OCI-LY7 (cell line): ENCODE measurements at regions not wholly inside any gene's neighbourhood (a gene's known extent, or its start where the extent isn't known, plus 50 kb on each side); places are given as distances from the start of the nearest gene placed in this dataset.

Experiments
- BruUV-seq: library from RNA; stranded (reverse); fragments of 400-500 nt; replicated peaks from 2 replicates; lab custom pipeline; 2021; lab: Mats Ljungman, UMichigan
- CTCF ChIA-PET: fragments of 300-600 bp; sonication (Branson Sonifier 250); formaldehyde crosslinking; loops from one replicate; lab custom pipeline; 2022; ENCODE audit warnings: antibody characterized with exemption; ENCODE audit not compliant: unreplicated experiment; lab: Charles Lee
- POLR2A ChIA-PET: fragments of 300-600 bp; sonication (Branson Sonifier 250); formaldehyde crosslinking; loops from one replicate; lab custom pipeline; 2022; ENCODE audit warnings: antibody characterized with exemption; lab: Charles Lee
- DNase-seq: peaks from one replicate; pipeline ENCODE4 v3.0.0-alpha.2; 2015; ENCODE audit warnings: low spot score
- H2AFZ ChIP-seq: fragments of 200-600 bp; sonication (generic), shearing (Covaris generic); 2 replicates; pipeline ENCODE4 v1.6.1; 2014; ENCODE audit warnings: mild to moderate bottlenecking, antibody characterized with exemption, low read length, moderate library complexity
- H3K27ac ChIP-seq: fragments of 200-600 bp; sonication (generic); 2 replicates; pipeline ENCODE4 v1.5.1; 2014; ENCODE audit warnings: mixed run types, low read depth, mild to moderate bottlenecking, moderate library complexity, low read length, inconsistent platforms; ENCODE audit not compliant: poor library complexity, severe bottlenecking
- H3K36me3 ChIP-seq: fragments of 200-600 bp; sonication (generic); 2 replicates; pipeline ENCODE4 v1.6.1; 2014; ENCODE audit warnings: mild to moderate bottlenecking, antibody characterized with exemption, low read length, moderate library complexity, mixed read lengths; ENCODE audit not compliant: insufficient read depth
- H3K4me1 ChIP-seq: fragments of 200-600 bp; sonication (generic); 2 replicates; pipeline ENCODE4 v1.5.1; 2014; ENCODE audit warnings: mild to moderate bottlenecking, low read length; ENCODE audit not compliant: insufficient read depth, poor library complexity, severe bottlenecking
- H3K4me2 ChIP-seq: fragments of 200-600 bp; sonication (generic); 2 replicates; pipeline ENCODE4 v1.6.1; 2014; ENCODE audit warnings: mild to moderate bottlenecking, low read length
- H3K4me3 ChIP-seq: fragments of 200-600 bp; sonication (generic); 2 replicates; pipeline ENCODE4 v1.5.1; 2014; ENCODE audit warnings: mild to moderate bottlenecking, low read depth, low read length; ENCODE audit not compliant: poor library complexity, severe bottlenecking
- H3K79me2 ChIP-seq: fragments of 200-600 bp; sonication (generic); 2 replicates; pipeline ENCODE4 v1.6.1; 2016; ENCODE audit warnings: low read depth, mild to moderate bottlenecking, low read length, moderate library complexity, mixed read lengths; ENCODE audit not compliant: insufficient read depth
- H3K9me2 ChIP-seq: fragments of 200-600 bp; sonication (generic); 2 replicates; pipeline ENCODE4 v1.6.1; 2016; ENCODE audit warnings: mild to moderate bottlenecking, low read length, mixed read lengths; ENCODE audit not compliant: insufficient read depth
- H3K9me3 ChIP-seq: fragments of 200-600 bp; sonication (generic); 2 replicates; pipeline ENCODE4 v1.6.1; 2014; ENCODE audit warnings: mild to moderate bottlenecking, mixed run types, low read length, mixed read lengths
- H4K20me1 ChIP-seq: fragments of 200-600 bp; sonication (generic); 2 replicates; pipeline ENCODE4 v1.6.1; 2014; ENCODE audit warnings: mild to moderate bottlenecking, antibody characterized with exemption, low read length, moderate library complexity, mixed read lengths; ENCODE audit not compliant: insufficient read depth
- EZH2phosphoT487 ChIP-seq: fragments of 200-600 bp; sonication (generic); IDR thresholded peaks from 2 replicates; pipeline ENCODE4 v1.6.1; 2018; ENCODE audit warnings: low read depth, borderline replicate concordance, mild to moderate bottlenecking, mixed run types, antibody characterized with exemption, low read length, moderate library complexity, mixed read lengths
- intact Hi-C: fragments of 100-400 bp; cut with micrococcal nuclease; formaldehyde crosslinking; loops from one replicate; pipeline ENCODE4 v1.10.0; 2022; ENCODE audit not compliant: unreplicated experiment
- TF ChIP-seq, protein P1 (sequence below): fragments of 200-600 bp; sonication (generic); conservative IDR thresholded peaks from 2 replicates; pipeline ENCODE4 v1.5.1; 2014; ENCODE audit warnings: mild to moderate bottlenecking, antibody characterized with exemption, low read length, moderate library complexity, mixed read lengths

DNA sequence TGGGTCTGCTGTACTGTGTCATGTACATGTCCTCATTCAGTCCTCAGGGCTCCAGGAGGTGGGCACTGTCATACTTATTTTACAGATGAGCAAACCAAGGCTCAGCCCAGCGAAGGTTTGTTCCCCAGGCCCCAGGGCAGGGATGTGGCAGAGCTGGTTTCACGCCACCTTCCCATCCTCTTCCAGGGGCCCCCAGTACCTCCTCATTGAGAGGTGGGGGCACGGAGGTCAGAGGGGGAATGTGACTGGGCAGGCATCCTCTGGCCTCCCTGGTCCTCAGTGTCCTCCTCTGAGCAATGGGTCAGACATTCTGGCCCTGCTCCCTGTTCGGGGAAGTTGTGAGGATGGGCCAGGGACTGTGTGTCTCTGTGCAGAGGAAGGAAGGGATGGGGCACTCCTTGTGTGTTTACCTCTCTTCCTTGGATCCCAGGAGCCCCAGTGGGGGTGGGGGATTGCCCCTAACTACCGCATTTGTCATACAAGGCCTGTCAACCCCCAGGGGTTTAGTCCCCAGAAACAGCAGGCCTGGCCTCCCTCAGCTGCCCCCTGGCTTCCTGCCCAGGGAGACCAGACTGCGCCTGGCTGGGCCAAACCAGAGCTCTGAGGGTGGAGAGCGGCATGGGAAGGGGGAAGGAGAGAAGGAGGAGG is 65.9 kb upstream of the LCTL start:
- H2AFZ ChIP-seq: no peak overlapping the region
- POLR2A ChIA-PET: interaction anchor here (1.1 kb wide), 1 partner anchor 52 kb away, joined by 3 read pairs; no protein-coding TSS in a partner anchor
- intact Hi-C loops: no loop called here
- H4K20me1 ChIP-seq: no peaks in the 10 kb centered on the region
- CTCF ChIA-PET: interaction anchor here (0.6 to 0.7 kb wide), 2 partner anchors 74 to 140 kb away, joined by 3 to 4 read pairs; no protein-coding TSS in a partner anchor
- H3K4me1 ChIP-seq: no peaks in the 10 kb centered on the region
- H3K9me2 ChIP-seq: no peaks in the 10 kb centered on the region
- TF ChIP-seq, protein P1, sequence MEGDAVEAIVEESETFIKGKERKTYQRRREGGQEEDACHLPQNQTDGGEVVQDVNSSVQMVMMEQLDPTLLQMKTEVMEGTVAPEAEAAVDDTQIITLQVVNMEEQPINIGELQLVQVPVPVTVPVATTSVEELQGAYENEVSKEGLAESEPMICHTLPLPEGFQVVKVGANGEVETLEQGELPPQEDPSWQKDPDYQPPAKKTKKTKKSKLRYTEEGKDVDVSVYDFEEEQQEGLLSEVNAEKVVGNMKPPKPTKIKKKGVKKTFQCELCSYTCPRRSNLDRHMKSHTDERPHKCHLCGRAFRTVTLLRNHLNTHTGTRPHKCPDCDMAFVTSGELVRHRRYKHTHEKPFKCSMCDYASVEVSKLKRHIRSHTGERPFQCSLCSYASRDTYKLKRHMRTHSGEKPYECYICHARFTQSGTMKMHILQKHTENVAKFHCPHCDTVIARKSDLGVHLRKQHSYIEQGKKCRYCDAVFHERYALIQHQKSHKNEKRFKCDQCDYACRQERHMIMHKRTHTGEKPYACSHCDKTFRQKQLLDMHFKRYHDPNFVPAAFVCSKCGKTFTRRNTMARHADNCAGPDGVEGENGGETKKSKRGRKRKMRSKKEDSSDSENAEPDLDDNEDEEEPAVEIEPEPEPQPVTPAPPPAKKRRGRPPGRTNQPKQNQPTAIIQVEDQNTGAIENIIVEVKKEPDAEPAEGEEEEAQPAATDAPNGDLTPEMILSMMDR: no peak
- TF ChIP-seq EZH2phosphoT487: no peak
- no peak for DNase-seq
- H3K27ac ChIP-seq: no peak overlapping the region
- H3K79me2 ChIP-seq: no peaks in the 10 kb centered on the region
- no peak overlapping the region for H3K4me3 ChIP-seq
- BruUV-seq: no TSS peak
- H3K36me3 ChIP-seq: no peaks in the 10 kb centered on the region
- no peaks in the 10 kb centered on the region for H3K9me3 ChIP-seq
- H3K4me2 ChIP-seq: no peak overlapping the region

DNA sequence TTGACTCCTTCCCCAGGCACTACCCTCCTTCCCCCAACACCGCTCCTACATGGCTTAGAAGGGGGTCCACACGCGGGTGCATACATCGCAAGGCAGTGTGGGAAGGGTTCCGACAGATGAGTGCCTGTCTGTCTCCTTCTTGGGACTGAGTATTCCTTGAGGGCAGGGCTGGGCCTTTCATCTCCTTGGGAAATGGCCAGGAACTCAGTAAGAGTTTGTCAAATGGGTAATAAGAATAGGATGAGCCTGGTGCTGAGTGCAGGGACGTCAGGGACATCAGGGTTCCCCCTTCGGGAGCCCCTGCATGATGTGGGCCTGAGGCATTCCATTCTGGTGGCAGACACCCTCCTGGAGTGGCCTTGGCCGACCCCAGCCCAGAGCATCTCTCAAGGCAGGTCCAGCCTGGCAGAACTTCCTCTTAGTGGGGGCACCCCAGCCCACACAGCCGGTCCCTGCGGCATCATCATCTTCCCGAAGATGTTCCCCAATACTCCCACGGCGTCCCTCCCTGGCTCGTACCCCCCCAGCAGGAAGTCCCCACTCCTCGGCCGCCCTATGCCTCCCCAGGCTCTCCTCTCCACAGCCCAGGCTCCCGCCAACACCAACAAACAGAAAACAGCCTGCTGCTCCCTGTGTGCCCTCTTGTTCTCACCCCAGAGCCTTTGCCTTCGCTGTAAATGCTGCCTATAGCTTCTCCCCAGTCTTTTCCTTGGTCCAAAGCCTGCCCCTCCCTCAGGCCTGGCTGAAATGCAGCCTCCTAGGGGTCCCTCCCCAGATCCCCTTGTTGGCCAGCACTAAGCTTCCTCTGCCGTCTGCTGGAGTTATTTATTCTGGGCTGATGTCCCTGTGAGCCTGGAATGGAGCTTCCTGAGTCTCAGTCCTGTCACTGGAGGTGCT is 67.5 kb upstream of the LCTL start:
- no peak overlapping the region for H3K27ac ChIP-seq
- H2AFZ ChIP-seq: no peak overlapping the region
- ChIA-PET CTCF (no interaction called here), POLR2A (interaction anchor here (0.6 kb wide), 1 partner anchor 66 kb away, joined by 6 read pairs; no protein-coding TSS in a partner anchor)
- H3K36me3 ChIP-seq: no peaks in the 10 kb centered on the region
- TF ChIP-seq EZH2phosphoT487: no peak
- BruUV-seq: no TSS peak
- no peaks in the 10 kb centered on the region for H3K79me2 ChIP-seq
- no peak overlapping the region for H3K4me2 ChIP-seq
- H3K9me2 ChIP-seq: no peaks in the 10 kb centered on the region
- intact Hi-C loops: no loop called here
- H3K4me3 ChIP-seq: no peak overlapping the region
- DNase-seq: no peak
- H3K9me3 ChIP-seq: no peaks in the 10 kb centered on the region
- no peaks in the 10 kb centered on the region for H4K20me1 ChIP-seq
- no peaks in the 10 kb centered on the region for H3K4me1 ChIP-seq

DNA sequence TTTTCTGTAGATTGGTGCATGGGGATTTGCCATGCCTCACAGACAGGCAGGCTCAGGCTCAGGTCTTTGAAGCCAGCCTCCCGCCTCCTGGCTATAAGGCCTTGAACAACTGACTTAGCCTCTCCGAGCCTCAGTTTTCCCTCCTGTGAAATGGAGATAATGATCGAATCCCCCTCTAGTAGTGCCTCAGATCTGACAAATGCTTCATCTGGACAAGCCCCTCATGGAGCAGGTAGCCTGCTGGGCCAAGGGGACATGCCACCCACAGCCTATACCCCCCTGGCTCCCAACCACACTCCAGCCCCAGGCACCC is 68.1 kb upstream of the LCTL start:
- ChIA-PET POLR2A (interaction anchor here (0.6 kb wide), 1 partner anchor 67 kb away, joined by 6 read pairs; no protein-coding TSS in a partner anchor), CTCF (no interaction called here)
- H3K79me2 ChIP-seq: no peaks in the 10 kb centered on the region
- no peaks in the 10 kb centered on the region for H3K9me3 ChIP-seq
- H3K36me3 ChIP-seq: no peaks in the 10 kb centered on the region
- no peak for DNase-seq
- TF ChIP-seq, protein P1: no peak
- TF ChIP-seq EZH2phosphoT487: no peak
- no peaks in the 10 kb centered on the region for H3K4me1 ChIP-seq
- no peak overlapping the region for H3K4me2 ChIP-seq
- H2AFZ ChIP-seq: no peak overlapping the region
- no peaks in the 10 kb centered on the region for H3K9me2 ChIP-seq
- no peak overlapping the region for H3K27ac ChIP-seq
- intact Hi-C loops: no loop called here
- H3K4me3 ChIP-seq: no peak overlapping the region
- H4K20me1 ChIP-seq: no peaks in the 10 kb centered on the region
- BruUV-seq: no TSS peak
